LHCN-M2 (cell line): ENCODE measurements at regions not wholly inside any gene's neighbourhood (a gene's known extent, or its start where the extent isn't known, plus 50 kb on each side); places are given as distances from the start of the nearest gene placed in this dataset.

ENCODE experiments used
- DNase-seq: peaks from one replicate; pipeline ENCODE4 v3.0.0-alpha.2; 2012; ENCODE audit warnings: low read depth

DNA sequence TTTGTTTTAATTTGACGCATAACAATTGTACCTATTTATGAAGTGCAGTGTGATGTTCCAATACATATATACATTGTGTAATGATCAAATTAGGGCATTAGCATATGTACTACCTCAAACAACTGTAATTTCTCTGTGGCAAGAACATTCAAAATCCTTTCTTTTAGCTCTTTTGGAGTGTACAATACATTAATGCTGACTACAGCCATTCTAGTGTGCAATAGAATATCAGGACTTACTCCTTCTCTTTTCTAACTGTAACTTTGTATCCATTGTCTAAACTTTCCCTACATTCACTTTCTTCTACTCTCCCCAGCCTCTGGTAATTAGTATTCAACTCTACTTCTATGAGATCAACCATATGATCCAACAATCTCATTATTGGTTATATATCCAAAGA, 1177.4 kb downstream of the KCNT2 start:
- DNase-seq, result no peak

GRCh38 chr1:195428927-195429326, 1179.3 kb downstream of the KCNT2 start:
- no peak for DNase-seq

GRCh38 chr1:195415584-195415983, 1192.7 kb downstream of the KCNT2 start:
- DNase-seq, result no peak

GRCh38 chr1:195394567-195394966, 1213.7 kb downstream of the KCNT2 start:
- DNase-seq, result no peak

DNA sequence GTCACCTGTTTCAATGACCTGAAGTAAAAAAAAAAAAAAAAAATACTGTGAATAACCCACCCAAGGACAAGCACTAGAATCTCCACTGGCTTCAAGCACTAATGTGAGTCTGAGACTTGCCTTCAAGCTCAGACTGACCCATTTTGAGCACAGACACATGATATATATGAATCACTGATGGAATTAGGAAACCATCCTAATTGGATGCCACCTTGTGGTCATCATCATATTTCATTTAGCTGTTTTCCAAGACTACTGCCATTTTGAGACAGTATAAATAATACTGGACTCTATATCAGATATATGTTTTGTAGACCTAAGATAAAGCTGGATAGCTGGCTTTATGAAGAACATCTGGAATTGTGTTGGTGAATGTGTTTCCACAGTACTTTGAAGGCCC, 1232.0 kb downstream of the KCNT2 start:
- DNase-seq, result no peak

DNA sequence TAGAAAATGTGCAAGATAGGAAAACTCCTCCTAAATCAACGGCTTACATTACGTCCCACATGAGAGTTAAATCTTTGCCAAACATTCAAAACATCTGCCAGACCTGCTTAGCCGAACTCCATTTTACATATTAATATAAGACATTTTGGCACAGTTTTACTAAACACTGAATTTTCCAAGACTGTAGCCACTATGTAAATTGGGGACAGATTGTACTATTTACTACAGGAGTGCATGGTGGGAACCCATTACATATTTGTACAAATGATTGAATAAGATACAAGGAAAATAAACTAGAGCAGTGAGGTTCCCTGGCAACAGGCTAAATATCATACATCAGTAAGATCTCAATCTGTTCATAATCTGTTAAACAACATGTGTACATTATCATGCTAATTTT, 1234.4 kb downstream of the KCNT2 start:
- DNase-seq, result no peak

GRCh38 chr1:195345149-195345548, 1263.1 kb downstream of the KCNT2 start:
- no peak for DNase-seq

GRCh38 chr1:195337646-195338045, 1270.6 kb downstream of the KCNT2 start:
- no peak for DNase-seq

DNA sequence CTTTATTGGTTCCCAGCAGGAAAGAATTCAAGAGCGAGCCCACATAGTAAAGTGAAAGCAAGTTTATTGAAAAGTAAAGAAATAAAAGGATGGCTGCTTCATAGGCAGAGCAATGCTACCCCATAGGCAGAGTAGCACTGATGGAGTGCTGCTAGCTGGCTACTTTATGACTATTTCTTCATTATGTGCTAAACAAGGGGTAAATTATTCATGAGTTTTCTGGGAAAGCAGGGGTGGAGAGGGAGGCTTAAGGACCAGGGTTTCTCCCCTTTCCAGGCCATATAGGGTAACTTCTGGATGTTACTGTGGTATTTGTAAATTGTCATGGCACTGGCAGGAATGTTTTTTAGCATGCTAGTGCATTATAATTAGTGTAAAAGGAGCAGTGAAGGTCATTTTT, 1271.4 kb downstream of the KCNT2 start:
- DNase-seq, result no peak

DNA sequence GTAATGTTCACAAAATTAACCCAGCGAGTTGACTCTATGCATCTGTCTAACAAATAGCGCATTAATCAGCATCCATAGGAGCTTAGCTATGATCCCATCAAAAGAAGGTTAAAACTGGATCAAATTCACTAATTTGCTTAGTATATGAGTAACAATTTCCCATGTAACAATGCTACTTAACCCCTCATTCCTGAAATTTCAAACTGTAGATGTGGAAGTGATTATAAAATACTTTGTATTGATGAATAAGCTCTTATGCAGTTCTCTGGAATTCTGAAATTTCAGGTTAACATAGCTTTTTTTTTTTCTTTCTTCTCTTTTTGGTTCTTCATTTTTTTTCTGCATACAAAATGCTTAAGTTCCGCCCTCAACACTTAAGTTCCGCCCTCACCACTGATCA, 1272.7 kb downstream of the KCNT2 start:
- no peak for DNase-seq

GRCh38 chr1:195332102-195332501, 1276.1 kb downstream of the KCNT2 start:
- DNase-seq, result no peak

- DNase-seq, result no peak
Observed at GRCh38 chr1:195328681-195329080, 1279.6 kb downstream of the KCNT2 start.

GRCh38 chr1:195328102-195328501, 1280.1 kb downstream of the KCNT2 start:
- no peak for DNase-seq

DNA sequence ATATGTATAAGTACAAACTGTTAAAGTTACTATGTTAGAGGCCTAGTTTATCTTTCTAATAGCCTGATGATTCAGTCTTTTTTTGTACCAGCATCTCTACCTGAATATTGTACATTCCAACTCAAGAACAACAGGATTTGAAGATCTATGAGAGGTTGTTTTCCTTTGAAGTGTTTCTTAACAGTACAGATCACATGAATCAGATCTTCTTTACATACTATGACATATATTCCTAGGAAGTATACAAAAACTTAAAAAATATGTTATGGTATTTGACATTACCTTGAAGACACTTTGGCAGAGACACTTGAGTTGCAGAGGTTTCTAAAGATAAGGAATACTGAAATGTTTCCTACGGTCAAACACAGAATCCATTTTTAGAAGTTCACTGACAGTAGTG, 1280.9 kb downstream of the KCNT2 start:
- no peak for DNase-seq

- DNase-seq, result no peak
Observed at GRCh38 chr1:195326325-195326724, 1281.9 kb downstream of the KCNT2 start.

GRCh38 chr1:195325181-195325580, 1283.1 kb downstream of the KCNT2 start:
- no peak for DNase-seq

DNA sequence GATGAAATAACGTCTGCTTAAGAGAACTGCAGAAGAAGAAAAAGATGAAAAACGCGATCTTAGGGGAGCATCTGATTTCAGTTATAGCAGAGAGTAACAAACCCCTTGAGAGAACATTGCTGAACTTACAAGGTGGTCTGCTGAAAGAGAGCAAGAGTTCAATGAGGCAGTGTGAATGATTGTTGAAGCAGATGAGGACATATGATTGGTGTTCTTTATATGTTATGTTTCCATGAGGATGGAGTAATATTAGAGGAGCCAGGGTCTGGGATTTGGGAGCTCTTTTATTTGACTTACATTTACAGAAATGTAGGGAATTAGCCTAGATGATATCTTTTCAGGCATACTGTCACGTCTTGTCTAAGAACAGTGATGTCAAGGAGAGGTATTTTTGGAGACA, 1302.0 kb downstream of the KCNT2 start:
- DNase-seq, result no peak

GRCh38 chr1:195294911-195295310, 1313.3 kb downstream of the KCNT2 start:
- DNase-seq, result no peak

GRCh38 chr1:195278644-195279043, 1329.6 kb downstream of the KCNT2 start:
- no peak for DNase-seq

GRCh38 chr1:195275710-195276109, 1332.5 kb downstream of the KCNT2 start:
- no peak for DNase-seq

- DNase-seq, result no peak
Observed at GRCh38 chr1:195251900-195252299, 1356.3 kb downstream of the KCNT2 start.

GRCh38 chr1:195243492-195243891, 1364.7 kb downstream of the KCNT2 start:
- no peak for DNase-seq

GRCh38 chr1:195241066-195241465, 1367.2 kb downstream of the KCNT2 start:
- DNase-seq, result peak; percentile 7

GRCh38 chr1:195238313-195238712, 1369.9 kb downstream of the KCNT2 start:
- no peak for DNase-seq
